Heart left ventricle (tissue), 16 donors: ENCODE measurements at regions not wholly inside any gene's neighbourhood (a gene's known extent, or its start where the extent isn't known, plus 50 kb on each side); places are given as distances from the start of the nearest gene placed in this dataset.

Source experiments
- ATAC-seq, 4 donors: fragments of 200-7000 bp; cut with Tn5 transposase; one replicate each; pipeline ENCODE4 v1.9.1; 2020 to 2022; ENCODE audit warnings: moderate library complexity in 4 of 4, mild to moderate bottlenecking in 3 of 4, moderate number of reproducible peaks in 1 of 4
- DNase-seq, 5 donors: peaks; one replicate each; pipeline ENCODE4 v3.0.0-alpha.2; 2020
- H3K27ac ChIP-seq, 12 donors: fragments of 200-600 bp; sonication (generic) in 4 of 12; one replicate each; pipeline versions ENCODE4 v1.5.0 to v1.8.0; 2016 to 2022; ENCODE audit warnings: mild to moderate bottlenecking in 2 of 12
- H3K27me3 ChIP-seq, 9 donors: fragments of 200-600 bp; sonication (generic) in 2 of 9; one replicate each; pipeline versions ENCODE4 v1.5.1 to v1.8.0; 2016 to 2022; ENCODE audit warnings: mild to moderate bottlenecking in 3 of 9
- H3K36me3 ChIP-seq, 9 donors: fragments of 200-600 bp; sonication (generic) in 2 of 9; one replicate each; pipeline versions ENCODE4 v1.5.0 to v1.8.0; 2018 to 2022; ENCODE audit warnings: mild to moderate bottlenecking in 2 of 9
- H3K4me1 ChIP-seq, 12 donors: fragments of 200-600 bp; sonication (generic) in 4 of 12; one replicate each; pipeline versions ENCODE4 v1.5.0 to v1.8.0; 2016 to 2022; ENCODE audit warnings: mild to moderate bottlenecking in 3 of 12
- H3K4me3 ChIP-seq, 12 donors: fragments of 200-600 bp; sonication (generic) in 4 of 12; one replicate each; pipeline versions ENCODE4 v1.5.0 to v1.8.0; 2017 to 2022; ENCODE audit warnings: mild to moderate bottlenecking in 9 of 12, moderate library complexity in 4 of 12
- H3K9me3 ChIP-seq, 12 donors: fragments of 200-600 bp; sonication (generic) in 4 of 12; one replicate each; pipeline versions ENCODE4 v1.5.0 to v1.8.0; 2016 to 2022; ENCODE audit warnings: mild to moderate bottlenecking in 1 of 12
- CTCF ChIP-seq, 12 donors: fragments of 200-600 bp; sonication (generic) in 4 of 12; IDR thresholded peaks; one replicate each; pipeline versions ENCODE4 v1.5.0 to v1.8.0; 2018 to 2022; ENCODE audit warnings: antibody characterized with exemption in 12 of 12, mild to moderate bottlenecking in 5 of 12
- POLR2A ChIP-seq, 2 donors: fragments of 450-650 bp; IDR thresholded peaks; one replicate each; pipeline ENCODE4 v1.6.1; 2017; ENCODE audit warnings: antibody characterized with exemption in 2 of 2, mild to moderate bottlenecking in 2 of 2, moderate library complexity in 2 of 2
- WGBS, 4 donors: extraction: QIAGEN DNeasy Blood & Tissue Kit in 2 of 4; methylation state at CpG; one replicate each; pipeline versions ENCODE4 v1.1.5 to v1.1.7; 2013 to 2018; 5-methylcytosine and 5-hydroxymethylcytosine counted together
- intact Hi-C, 10 donors: fragments of 100-400 bp; cut with DNase I; formaldehyde crosslinking; loops; one replicate each; pipeline versions ENCODE4 v1.11.1 to v1.14.2; 2022
- donor health status: ischemic (EF 13 %, LVEDD 7.1; RV severe dilation, severe dysfunction).
- donor health status: healthy with polysubstance abuse.
- donor health status: DM: no; HTN: yes; CAD: no.
- donor health status: DM: no; HTN: no; CAD: no.
- donor health status: ischemic (EF 25% LVEDD 6.9; RV normal size, moderate dysfunction).
- donor health status: ischemic (EF 25% LVEDD 5.7; RV mildly dilated, moderate dysfunction).
- donor health status: healthy.
- donor health status: DM: yes; HTN: yes; CAD: no.
- donor health status: ischemic (EF 35%, LVEDD 5.7; RV mildly dilated, moderate dysfunction).
- donor health status: nonischemic (EF 11% LVEDD 7.7; RV severe dilation, severe dysfunction).
- donor health status: DM: yes; HTN: yes; CAD: no.
- donor health status: PGD.
- donor health status: ischemic (EF 29% LVEDD 5.4; RV normal size, mild dysfunction).
- donor health status: nonischemic (EF 23%, LVEDD 6.1; RV moderate dilation, normal function).

GRCh38 chr3:30370681-30371271, 235.6 kb upstream of the TGFBR2 start:
- ATAC-seq (peak in 2 of 4 donors; percentile 18 to 20), DNase-seq (no peak)
- no peaks in the 10 kb centered on the region for H3K36me3 ChIP-seq
- peak overlapping the region in 1 of 12 donors; percentile 29 for H3K27ac ChIP-seq
- peaks cover 0 to 15% (median 5%) of the 10 kb centered on the region in 12 donors for H3K4me1 ChIP-seq
- WGBS, 4 donors: 49 to 61% (median 50%) methylated on average over 5 of the region's 5 CpGs
- TF ChIP-seq CTCF (IDR thresholded peaks at IDR 0.05) (no peak), POLR2A (IDR thresholded peaks at IDR 0.05) (no peak)
- H3K4me3 ChIP-seq: no peak overlapping the region
- H3K9me3 ChIP-seq: peaks cover 0 to 7% (median 0%) of the 10 kb centered on the region in 12 donors
- H3K27me3 ChIP-seq: no peaks in the 10 kb centered on the region
- intact Hi-C loops: no loop called here

- Histone ChIP-seq H3K36me3 (no peaks in the 10 kb centered on the region), H3K27ac (peak overlapping the region in 3 of 12 donors; percentile 6 to 29 (median 6)), H3K9me3 (no peaks in the 10 kb centered on the region), H3K4me1 (peaks cover 0 to 15% (median 5%) of the 10 kb centered on the region in 12 donors), H3K27me3 (no peaks in the 10 kb centered on the region), H3K4me3 (peak overlapping the region in 1 of 12 donors; percentile 7)
- DNase-seq: no peak
- 21 to 31% (median 23%) methylated on average over 3 of the region's 3 CpGs for WGBS, 4 donors
- TF ChIP-seq POLR2A (IDR thresholded peaks at IDR 0.05) (no peak), CTCF (IDR thresholded peaks at IDR 0.05) (no peak)
- intact Hi-C loops: no loop called here
- peak; percentile 42 to 66 (median 50) for ATAC-seq
Measured at GRCh38 chr3:30372837-30373236, 233.6 kb upstream of the TGFBR2 start.

GRCh38 chr3:30384546-30385072, 221.8 kb upstream of the TGFBR2 start:
- TF ChIP-seq POLR2A (IDR thresholded peaks at IDR 0.05) (no peak), CTCF (IDR thresholded peaks at IDR 0.05) (no peak)
- ATAC-seq: no peak
- WGBS, 4 donors: 90 to 96% (median 94%) methylated on average over 2 of the region's 2 CpGs

GRCh38 chr3:30393079-30393478, 213.3 kb upstream of the TGFBR2 start:
- TF ChIP-seq CTCF (IDR thresholded peaks at IDR 0.05) (no peak), POLR2A (IDR thresholded peaks at IDR 0.05) (no peak)
- H3K4me3 ChIP-seq: no peak overlapping the region
- H3K36me3 ChIP-seq: no peaks in the 10 kb centered on the region
- H3K27me3 ChIP-seq: no peaks in the 10 kb centered on the region
- no peaks in the 10 kb centered on the region for H3K9me3 ChIP-seq
- intact Hi-C loops: no loop called here
- no peak overlapping the region for H3K27ac ChIP-seq
- H3K4me1 ChIP-seq: peaks cover 0 to 14% (median 0%) of the 10 kb centered on the region in 12 donors
- no peak for DNase-seq
- no peak for ATAC-seq
- 58 to 66% (median 64%) methylated on average over 4 of the region's 4 CpGs for WGBS, 4 donors

More at GRCh38 chr3:30384546-30385072, 221.8 kb upstream of the TGFBR2 start:
- intact Hi-C loops: no loop called here
- peaks cover 0 to 12% (median 0%) of the 10 kb centered on the region in 12 donors for H3K9me3 ChIP-seq
- no peaks in the 10 kb centered on the region for H3K4me1 ChIP-seq
- no peaks in the 10 kb centered on the region for H3K27me3 ChIP-seq
- no peak overlapping the region for H3K4me3 ChIP-seq
- no peak for DNase-seq
- H3K36me3 ChIP-seq: no peaks in the 10 kb centered on the region
- H3K27ac ChIP-seq: no peak overlapping the region
